ENCODE measurements at regions not wholly inside any gene's neighbourhood (a gene's known extent, or its start where the extent isn't known, plus 50 kb on each side); places are given as distances from the start of the nearest gene placed in this dataset.
"Not testable (repeated sequence)": the region's sequence is repeated elsewhere in the genome, so short reads cannot be mapped to it uniquely, and the experiment has no call there.

GRCh38 chr2:83788938-83789566 lies 670.0 kb downstream of the SUCLG1 start:
- DNase-seq (ENCODE audit: low read depth in 2 of 2), result not testable (repeated sequence)

DNA sequence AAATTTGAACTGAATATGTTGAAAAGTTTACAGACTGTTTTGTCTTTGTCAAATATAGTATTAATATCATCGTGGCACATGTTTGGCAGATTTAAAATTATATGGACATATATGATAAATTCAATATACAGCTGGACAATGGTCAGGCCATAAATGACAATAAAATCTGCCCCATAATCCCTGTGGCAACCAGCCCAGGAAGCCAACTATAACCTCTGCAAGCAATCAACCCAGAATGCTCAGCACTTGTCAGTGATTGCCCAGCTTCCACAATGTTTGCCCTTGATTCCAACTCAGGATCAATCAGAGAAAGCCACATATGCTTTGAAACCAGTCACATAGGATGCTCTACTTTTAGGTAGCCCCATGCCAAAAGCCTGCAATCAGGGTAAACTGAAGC lies 671.9 kb downstream of the SUCLG1 start:
- no peak for DNase-seq (ENCODE audit: low read depth in 2 of 2)

GRCh38 chr2:83786140-83786539 lies 672.9 kb downstream of the SUCLG1 start:
- no peak for DNase-seq (ENCODE audit: low read depth in 2 of 2)

- DNase-seq (ENCODE audit: low read depth in 2 of 2), result no peak
These were observed 674.1 kb downstream of the SUCLG1 start for GRCh38 chr2:83784947-83785346.

DNA sequence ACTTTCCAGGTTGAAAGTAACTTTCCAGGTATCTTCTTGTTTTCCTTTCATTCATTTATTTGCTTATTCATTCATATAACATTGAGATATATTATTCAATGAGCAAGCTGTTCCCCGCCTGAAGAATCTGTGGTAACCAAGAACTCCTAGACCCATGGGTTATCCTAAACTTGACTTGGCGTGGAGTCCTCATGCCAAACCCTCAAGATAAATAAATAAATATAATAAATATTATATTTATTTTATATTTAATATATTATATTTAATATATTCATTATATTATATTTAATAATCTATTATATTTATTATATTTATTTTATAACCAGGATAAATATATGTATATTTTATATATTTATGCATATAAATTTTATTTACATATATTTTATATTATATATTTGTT lies 674.8 kb downstream of the SUCLG1 start:
- DNase-seq (ENCODE audit: low read depth in 2 of 2), result no peak

GRCh38 chr2:83782122-83782521 lies 677.0 kb downstream of the SUCLG1 start:
- DNase-seq (ENCODE audit: low read depth in 2 of 2), result no peak

GRCh38 chr2:83764447-83765005 lies 694.6 kb downstream of the SUCLG1 start:
- no peak for DNase-seq (ENCODE audit: low read depth in 2 of 2)

DNA sequence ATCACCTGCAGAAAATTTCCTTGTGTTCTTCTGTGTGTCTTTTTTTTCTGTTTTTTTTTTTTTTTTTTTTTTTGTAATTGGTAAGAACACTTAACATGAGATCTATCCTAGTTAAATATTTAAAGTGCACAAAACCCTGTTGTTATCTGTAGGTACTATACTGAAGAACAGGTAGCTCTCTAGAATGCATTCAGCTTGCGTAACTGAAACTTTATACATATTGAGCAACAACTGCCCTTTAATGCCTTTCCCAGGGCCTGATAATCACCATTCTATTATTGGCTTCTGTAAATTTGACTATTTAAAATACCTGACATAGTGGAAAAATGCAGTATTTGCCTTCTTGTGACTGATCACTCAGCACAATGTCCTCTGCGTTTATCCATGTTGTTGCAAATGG lies 701.8 kb downstream of the SUCLG1 start:
- DNase-seq (ENCODE audit: low read depth in 2 of 2), result no peak

GRCh38 chr2:83756219-83756618 lies 702.9 kb downstream of the SUCLG1 start:
- no peak for DNase-seq (ENCODE audit: low read depth in 2 of 2)

- DNase-seq (ENCODE audit: low read depth in 2 of 2), result no peak
These were observed 711.9 kb downstream of the SUCLG1 start for GRCh38 chr2:83747141-83747540.

DNA sequence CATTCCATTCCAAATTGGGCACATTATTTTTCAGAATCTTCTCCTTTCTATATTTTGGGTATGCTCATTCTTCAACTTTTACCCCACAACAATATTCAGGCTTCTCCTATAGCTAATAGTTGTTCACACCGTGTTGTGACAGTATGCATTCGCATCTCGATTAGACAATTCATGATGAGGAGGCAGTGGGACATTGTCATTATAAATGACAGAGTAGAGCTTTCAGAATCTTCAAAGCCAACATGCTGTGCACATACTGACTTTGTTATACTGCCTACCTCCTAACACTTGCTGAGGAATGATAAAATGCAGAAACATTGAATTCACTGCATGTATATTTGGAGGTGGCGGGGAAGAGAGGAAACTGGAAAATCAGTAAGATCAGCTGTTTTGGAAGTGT lies 714.2 kb downstream of the SUCLG1 start:
- no peak for DNase-seq (ENCODE audit: low read depth in 2 of 2)

GRCh38 chr2:83742117-83742782 lies 716.8 kb downstream of the SUCLG1 start:
- DNase-seq (ENCODE audit: low read depth in 2 of 2), result peak in 1 of 2 donors; percentile 12

GRCh38 chr2:83730223-83730622 lies 728.9 kb downstream of the SUCLG1 start:
- no peak for DNase-seq (ENCODE audit: low read depth in 2 of 2)

DNA sequence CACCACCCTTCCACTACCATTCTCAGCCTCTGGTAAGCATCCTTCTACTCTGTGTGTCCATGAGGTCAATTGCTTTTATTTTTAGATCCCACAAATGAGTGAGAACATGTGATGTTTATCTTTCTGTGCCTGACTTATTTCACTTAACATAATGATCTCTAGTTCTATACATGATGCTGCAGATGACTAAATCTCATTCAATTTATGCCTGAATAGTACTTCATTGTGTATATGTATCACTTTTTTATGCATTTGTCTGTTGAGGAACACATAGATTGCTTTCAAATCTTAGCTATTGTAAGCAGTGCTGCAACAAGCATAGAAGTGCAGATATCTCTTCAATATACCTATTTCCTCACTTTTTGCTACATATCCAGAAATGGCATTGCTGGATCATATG lies 733.3 kb downstream of the SUCLG1 start:
- no peak for DNase-seq (ENCODE audit: low read depth in 2 of 2)

GRCh38 chr2:83705146-83705545 lies 753.9 kb downstream of the SUCLG1 start:
- DNase-seq (ENCODE audit: low read depth in 2 of 2), result no peak

DNA sequence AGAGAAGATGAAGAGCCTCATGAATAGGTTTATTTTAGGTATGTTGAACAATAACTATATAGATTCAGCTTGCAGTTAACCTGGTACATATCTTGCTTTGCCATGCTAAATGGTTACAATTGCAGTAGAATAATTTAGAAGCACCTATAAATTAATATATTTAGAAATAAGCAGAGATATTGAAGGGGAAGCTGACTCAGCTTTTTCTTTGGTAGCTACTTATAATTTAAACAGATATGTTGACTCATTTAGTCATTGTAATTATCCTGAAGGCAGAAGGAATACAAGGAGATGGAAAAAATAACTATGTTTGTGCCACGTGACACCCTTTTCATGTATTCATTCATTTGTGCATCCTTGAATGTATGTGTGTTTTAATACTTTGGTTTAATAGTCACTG lies 755.5 kb downstream of the SUCLG1 start:
- DNase-seq (ENCODE audit: low read depth in 2 of 2), result no peak

DNA sequence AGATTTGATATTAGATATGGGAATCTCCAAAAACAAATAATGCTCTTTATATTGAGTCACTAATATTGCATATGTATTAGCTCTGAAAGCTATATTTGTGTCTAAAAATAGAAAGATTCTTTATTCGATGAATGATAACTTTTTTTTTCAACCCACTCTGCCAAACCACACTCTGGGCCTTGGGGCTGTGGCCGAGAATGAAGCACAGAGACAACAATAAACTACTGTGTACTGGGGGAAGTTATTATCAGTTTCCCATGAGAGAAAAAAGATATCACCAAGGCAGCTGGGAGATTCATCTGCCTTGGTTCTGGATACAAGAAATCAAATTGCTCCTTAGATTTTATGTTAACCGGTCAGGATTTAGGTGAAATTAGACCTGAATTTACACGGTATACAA lies 762.2 kb downstream of the SUCLG1 start:
- no peak for DNase-seq (ENCODE audit: low read depth in 2 of 2)

DNA sequence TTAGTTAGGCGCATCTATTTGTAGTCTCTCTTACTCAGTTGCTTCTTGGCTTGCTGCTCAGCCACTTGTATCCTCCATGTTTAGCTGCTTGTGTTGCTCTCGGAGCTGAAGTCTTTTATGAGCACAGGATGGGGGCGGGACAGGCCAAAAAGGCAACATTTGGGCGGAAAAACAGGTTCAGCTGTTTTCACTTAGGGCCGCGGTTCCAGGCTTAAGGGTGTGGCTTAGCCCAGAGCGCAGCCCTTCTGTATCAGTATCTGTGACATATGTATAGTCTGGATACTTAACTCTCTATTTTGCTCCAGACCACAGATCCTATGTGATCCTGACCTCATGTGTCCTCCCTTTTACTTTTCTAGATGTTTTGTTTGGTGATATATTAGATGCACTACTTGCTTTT lies 763.5 kb downstream of the SUCLG1 start:
- DNase-seq (ENCODE audit: low read depth in 2 of 2), result no peak

DNA sequence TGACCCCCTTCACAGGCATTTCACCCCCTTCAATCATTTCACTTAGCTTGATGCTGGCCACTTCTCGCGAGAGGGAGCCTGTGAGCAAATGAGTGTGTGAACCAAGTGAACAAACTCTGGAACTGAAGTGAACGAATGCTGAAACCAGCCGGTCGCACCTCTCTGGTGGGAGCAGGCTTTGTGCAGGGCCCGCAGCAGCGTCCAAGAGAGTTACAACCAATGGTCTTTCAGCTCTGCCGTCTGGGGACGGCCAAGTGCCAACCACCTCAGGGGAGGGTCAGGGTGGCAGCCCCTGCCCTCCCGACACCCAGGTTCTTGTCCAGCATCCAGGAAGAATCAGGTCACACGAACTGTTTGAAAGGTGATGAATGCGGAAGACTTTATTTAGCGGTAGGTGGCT lies 764.0 kb downstream of the SUCLG1 start:
- DNase-seq (ENCODE audit: low read depth in 2 of 2), result no peak

GRCh38 chr2:83689402-83689801 lies 769.7 kb downstream of the SUCLG1 start:
- no peak for DNase-seq (ENCODE audit: low read depth in 2 of 2)

DNA sequence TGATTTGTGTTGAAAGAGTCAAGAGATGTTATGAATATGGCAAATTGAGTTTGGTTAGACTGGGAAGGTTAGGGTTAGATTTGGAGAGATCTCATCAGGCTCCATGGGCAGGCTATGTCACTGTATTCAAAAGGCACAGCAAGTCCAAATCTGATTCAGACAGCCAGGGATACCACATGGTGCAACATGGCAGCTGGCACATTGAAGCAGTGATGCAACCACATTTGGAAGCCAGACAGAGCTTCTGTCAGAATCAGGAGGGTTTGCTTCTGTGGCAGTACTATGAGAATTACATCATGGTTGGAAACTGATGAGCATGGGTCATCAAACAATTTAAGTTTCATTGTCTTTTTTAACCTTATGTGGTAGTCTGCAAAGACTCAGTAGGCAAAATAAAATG lies 772.2 kb downstream of the SUCLG1 start:
- no peak for DNase-seq (ENCODE audit: low read depth in 2 of 2)

- no peak for DNase-seq (ENCODE audit: low read depth in 2 of 2)
These were observed 785.0 kb downstream of the SUCLG1 start for GRCh38 chr2:83674050-83674449.

DNA sequence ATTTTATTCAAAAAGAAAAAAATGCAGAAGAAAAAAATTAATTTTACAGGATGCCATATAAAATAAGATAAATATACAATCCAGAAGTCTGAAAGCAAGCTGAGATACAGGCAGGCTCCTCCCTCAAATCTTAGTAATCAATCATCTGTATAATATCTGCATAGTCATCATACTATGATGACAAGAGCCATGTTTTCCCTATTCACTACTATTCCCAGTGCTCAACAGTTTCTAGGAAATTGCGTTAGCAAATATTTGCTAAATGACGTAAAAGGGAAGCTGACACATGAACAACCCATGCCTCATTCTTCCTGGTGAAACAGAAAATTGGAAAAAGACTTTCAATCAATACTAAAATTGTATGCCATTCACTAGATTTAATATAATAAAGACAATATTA lies 793.2 kb downstream of the SUCLG1 start:
- peak; percentile 50 to 66 for DNase-seq (ENCODE audit: low read depth in 2 of 2)
